ENCODE measurements at regions not wholly inside any gene's neighbourhood (a gene's known extent, or its start where the extent isn't known, plus 50 kb on each side); places are given as distances from the start of the nearest gene placed in this dataset.
"Not testable (repeated sequence)": the region's sequence is repeated elsewhere in the genome, so short reads cannot be mapped to it uniquely, and the experiment has no call there.

GRCh38 chr7:125444864-125445263 is 515.2 kb upstream of the POT1 start:
- TF ChIP-seq POLR2AphosphoS5 (IDR thresholded peaks at IDR 0.05; ENCODE audit: low read depth, low read length) (no peak), TAF1 (IDR thresholded peaks at IDR 0.05; ENCODE audit: borderline replicate concordance, low read depth, low read length) (no peak), POLR2A (IDR thresholded peaks at IDR 0.05; ENCODE audit: low read depth, low read length) (no peak)
- FAIRE-seq (no peak), DNase-seq (ENCODE audit: insufficient read length) (no peak)

- no peak for TF ChIP-seq TAF1 (IDR thresholded peaks at IDR 0.05; ENCODE audit: borderline replicate concordance, low read depth, low read length)
- DNase-seq (ENCODE audit: insufficient read length) (no peak), FAIRE-seq (no peak)
These were observed 506.6 kb upstream of the POT1 start for GRCh38 chr7:125436220-125436619.

GRCh38 chr7:125431349-125431748 is 501.7 kb upstream of the POT1 start:
- FAIRE-seq: no peak
- DNase-seq (ENCODE audit: insufficient read length): no peak
- no peak for TF ChIP-seq POLR2AphosphoS5 (IDR thresholded peaks at IDR 0.05; ENCODE audit: low read depth, low read length)
- no peak for TF ChIP-seq TAF1 (IDR thresholded peaks at IDR 0.05; ENCODE audit: borderline replicate concordance, low read depth, low read length)
- TF ChIP-seq POLR2A (IDR thresholded peaks at IDR 0.05; ENCODE audit: low read depth, low read length): no peak

GRCh38 chr7:125430013-125430412 is 500.4 kb upstream of the POT1 start:
- FAIRE-seq (no peak), DNase-seq (ENCODE audit: insufficient read length) (no peak)
- TF ChIP-seq POLR2AphosphoS5 (IDR thresholded peaks at IDR 0.05; ENCODE audit: low read depth, low read length): no peak
- TF ChIP-seq POLR2A (IDR thresholded peaks at IDR 0.05; ENCODE audit: low read depth, low read length): no peak
- no peak for TF ChIP-seq TAF1 (IDR thresholded peaks at IDR 0.05; ENCODE audit: borderline replicate concordance, low read depth, low read length)

GRCh38 chr7:125427676-125428075 is 498.1 kb upstream of the POT1 start:
- DNase-seq (ENCODE audit: insufficient read length) (no peak), FAIRE-seq (no peak)
- TF ChIP-seq TAF1 (IDR thresholded peaks at IDR 0.05; ENCODE audit: borderline replicate concordance, low read depth, low read length) (no peak), POLR2A (IDR thresholded peaks at IDR 0.05; ENCODE audit: low read depth, low read length) (no peak), POLR2AphosphoS5 (IDR thresholded peaks at IDR 0.05; ENCODE audit: low read depth, low read length) (no peak)

DNA sequence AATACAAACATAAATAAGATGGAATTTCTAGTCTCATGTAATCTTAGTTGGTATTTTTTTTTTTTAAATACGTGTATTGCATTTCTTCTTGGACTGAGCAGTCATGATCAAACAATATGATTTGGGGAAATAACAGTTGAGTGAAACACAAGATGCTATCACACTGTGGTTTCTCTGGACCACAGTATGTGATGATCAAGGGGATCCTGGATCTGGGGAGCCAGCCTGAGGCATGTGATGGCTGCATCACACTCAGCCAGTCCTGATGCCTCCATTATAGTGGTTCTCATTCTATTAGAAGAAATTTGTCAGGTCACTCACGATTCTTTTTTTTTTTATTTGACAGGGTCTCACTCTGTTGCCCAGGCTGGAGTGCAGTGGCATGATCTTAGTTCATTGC is 495.9 kb upstream of the POT1 start:
- no peak for FAIRE-seq
- no peak for DNase-seq (ENCODE audit: insufficient read length)
- TF ChIP-seq TAF1 (IDR thresholded peaks at IDR 0.05; ENCODE audit: borderline replicate concordance, low read depth, low read length) (no peak), POLR2AphosphoS5 (IDR thresholded peaks at IDR 0.05; ENCODE audit: low read depth, low read length) (no peak), POLR2A (IDR thresholded peaks at IDR 0.05; ENCODE audit: low read depth, low read length) (no peak)

DNA sequence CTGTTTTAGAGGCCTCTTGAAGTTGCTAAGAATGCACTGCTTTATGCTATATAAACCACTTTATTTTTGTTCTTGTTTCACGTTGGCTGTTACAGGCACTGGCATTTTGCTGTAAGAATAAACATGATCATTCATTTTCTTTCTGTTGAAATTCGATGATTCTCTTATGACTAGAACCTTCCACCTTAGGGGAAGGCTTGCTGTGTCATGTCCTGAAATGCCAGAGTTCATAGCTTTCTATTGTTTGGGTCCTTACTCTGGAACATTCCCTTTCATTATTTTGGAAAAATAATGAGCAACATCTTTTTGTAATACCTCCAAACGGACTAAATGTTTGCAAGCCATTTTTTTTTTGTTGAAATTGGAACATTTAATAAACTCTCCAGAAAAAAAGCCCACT is 495.1 kb upstream of the POT1 start:
- TF ChIP-seq TAF1 (IDR thresholded peaks at IDR 0.05; ENCODE audit: borderline replicate concordance, low read depth, low read length) (no peak), POLR2AphosphoS5 (IDR thresholded peaks at IDR 0.05; ENCODE audit: low read depth, low read length) (no peak), POLR2A (IDR thresholded peaks at IDR 0.05; ENCODE audit: low read depth, low read length) (no peak)
- DNase-seq (ENCODE audit: insufficient read length) (no peak), FAIRE-seq (no peak)

DNA sequence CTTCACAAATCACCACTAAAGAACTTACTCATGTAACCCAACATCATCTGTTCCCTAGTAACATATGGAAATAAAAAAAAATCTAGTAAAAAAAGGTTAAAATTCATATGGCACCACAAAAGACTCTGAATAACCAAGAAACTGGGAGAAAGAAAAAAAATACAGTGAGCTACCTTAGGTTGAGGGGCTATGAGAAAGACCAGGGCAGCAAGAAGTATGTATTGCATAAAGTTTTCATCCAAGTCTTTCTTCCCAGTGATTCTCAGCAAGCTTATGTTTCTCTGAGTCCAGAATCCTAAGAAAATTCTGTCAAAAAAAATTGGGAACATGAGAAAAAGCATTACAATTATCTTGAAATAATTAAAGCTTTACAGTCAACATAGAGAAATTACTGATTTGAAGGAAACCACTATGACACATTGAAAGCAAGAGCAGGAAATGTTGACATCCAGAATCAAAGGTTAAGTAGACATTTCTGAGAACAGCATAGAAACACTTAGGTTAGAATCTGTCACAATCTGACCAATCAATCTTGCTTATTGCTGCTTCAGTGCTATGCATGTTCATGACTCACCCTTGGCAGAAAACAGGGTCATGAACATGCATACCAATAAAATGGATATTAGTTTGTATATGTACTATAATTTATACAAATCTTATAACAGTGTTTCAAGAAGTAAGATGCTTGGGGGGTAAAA is 494.0 kb upstream of the POT1 start:
- TF ChIP-seq POLR2AphosphoS5 (IDR thresholded peaks at IDR 0.05; ENCODE audit: low read depth, low read length): no peak
- TF ChIP-seq TAF1 (IDR thresholded peaks at IDR 0.05; ENCODE audit: borderline replicate concordance, low read depth, low read length): no peak
- no peak for TF ChIP-seq POLR2A (IDR thresholded peaks at IDR 0.05; ENCODE audit: low read depth, low read length)
- DNase-seq (ENCODE audit: insufficient read length) (no peak), FAIRE-seq (no peak)

DNA sequence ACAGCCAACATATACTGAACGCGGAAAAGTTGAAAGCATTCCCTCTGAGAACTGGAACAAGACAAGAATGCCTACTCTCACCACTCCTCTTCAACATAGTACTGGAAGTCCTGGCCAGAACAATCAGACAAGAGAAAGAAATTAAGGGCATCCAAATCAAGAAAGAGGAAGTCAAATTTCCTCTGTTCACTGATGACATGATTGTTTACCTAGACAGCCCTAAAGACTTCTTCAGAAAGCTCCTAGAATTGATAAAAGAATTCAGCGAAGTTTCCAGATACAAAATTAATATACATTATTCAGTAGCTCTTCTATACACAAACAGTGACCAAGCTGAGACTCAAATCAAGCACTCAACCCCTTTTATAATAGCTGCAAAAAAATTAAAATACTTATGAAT is 491.8 kb upstream of the POT1 start:
- not testable (repeated sequence) for FAIRE-seq

GRCh38 chr7:125412890-125413665 is 483.5 kb upstream of the POT1 start:
- TF ChIP-seq POLR2A (IDR thresholded peaks at IDR 0.05; ENCODE audit: low read depth, low read length) (no peak), POLR2AphosphoS5 (IDR thresholded peaks at IDR 0.05; ENCODE audit: low read depth, low read length) (no peak), TAF1 (IDR thresholded peaks at IDR 0.05; ENCODE audit: borderline replicate concordance, low read depth, low read length) (no peak)
- DNase-seq (ENCODE audit: insufficient read length) (no peak), FAIRE-seq (no peak)

More for the DNA sequence above, 491.8 kb upstream of the POT1 start:
- DNase-seq (ENCODE audit: insufficient read length): not testable (repeated sequence)

DNA sequence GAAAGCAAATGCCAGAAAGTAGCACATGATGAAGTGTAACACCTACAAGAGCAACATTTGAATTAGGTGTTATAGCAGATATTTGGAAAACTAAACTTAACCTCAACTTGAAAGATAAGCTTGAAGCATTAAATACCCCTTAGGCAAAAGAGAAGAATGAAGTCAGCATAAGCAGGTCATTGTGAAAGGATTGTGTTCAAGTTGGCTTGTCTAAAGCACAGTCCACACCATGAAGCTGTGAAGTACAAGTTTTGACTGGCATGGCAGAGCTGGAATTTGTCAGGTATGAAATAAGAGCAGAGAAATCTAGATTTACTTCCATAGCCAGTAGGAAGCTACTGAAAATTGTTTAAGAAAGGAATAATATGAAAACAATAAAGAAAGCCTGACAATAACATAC is 480.3 kb upstream of the POT1 start:
- no peak for DNase-seq (ENCODE audit: insufficient read length)
- no peak for FAIRE-seq
- TF ChIP-seq POLR2AphosphoS5 (IDR thresholded peaks at IDR 0.05; ENCODE audit: low read depth, low read length): no peak
- TF ChIP-seq TAF1 (IDR thresholded peaks at IDR 0.05; ENCODE audit: borderline replicate concordance, low read depth, low read length): no peak
- TF ChIP-seq POLR2A (IDR thresholded peaks at IDR 0.05; ENCODE audit: low read depth, low read length): no peak

DNA sequence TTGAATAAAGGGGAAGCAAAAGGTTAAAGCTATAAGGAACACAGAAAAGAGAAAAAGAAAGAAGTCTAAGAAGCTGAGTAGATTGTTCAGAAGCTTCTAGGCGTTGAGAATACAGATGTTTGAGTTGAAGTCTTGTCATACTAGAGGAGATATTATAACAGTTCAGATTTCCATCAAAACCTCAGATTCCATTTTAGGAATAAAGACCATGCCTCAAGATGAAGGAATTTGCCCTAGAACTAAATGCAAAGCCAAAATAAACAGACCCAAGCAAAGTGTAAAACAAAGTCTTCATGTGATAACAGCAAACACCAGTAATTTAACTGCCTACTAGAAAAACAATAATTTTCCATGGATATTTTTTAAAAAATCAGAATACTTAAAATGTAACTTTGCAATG is 476.5 kb upstream of the POT1 start:
- no peak for FAIRE-seq
- no peak for TF ChIP-seq POLR2A (IDR thresholded peaks at IDR 0.05; ENCODE audit: low read depth, low read length)
- no peak for TF ChIP-seq TAF1 (IDR thresholded peaks at IDR 0.05; ENCODE audit: borderline replicate concordance, low read depth, low read length)
- no peak for TF ChIP-seq POLR2AphosphoS5 (IDR thresholded peaks at IDR 0.05; ENCODE audit: low read depth, low read length)
- no peak for DNase-seq (ENCODE audit: insufficient read length)
